ENCODE measurements at regions not wholly inside any gene's neighbourhood (a gene's known extent, or its start where the extent isn't known, plus 50 kb on each side); places are given as distances from the start of the nearest gene placed in this dataset.
"Not testable (repeated sequence)": the region's sequence is repeated elsewhere in the genome, so short reads cannot be mapped to it uniquely, and the experiment has no call there.

DNA sequence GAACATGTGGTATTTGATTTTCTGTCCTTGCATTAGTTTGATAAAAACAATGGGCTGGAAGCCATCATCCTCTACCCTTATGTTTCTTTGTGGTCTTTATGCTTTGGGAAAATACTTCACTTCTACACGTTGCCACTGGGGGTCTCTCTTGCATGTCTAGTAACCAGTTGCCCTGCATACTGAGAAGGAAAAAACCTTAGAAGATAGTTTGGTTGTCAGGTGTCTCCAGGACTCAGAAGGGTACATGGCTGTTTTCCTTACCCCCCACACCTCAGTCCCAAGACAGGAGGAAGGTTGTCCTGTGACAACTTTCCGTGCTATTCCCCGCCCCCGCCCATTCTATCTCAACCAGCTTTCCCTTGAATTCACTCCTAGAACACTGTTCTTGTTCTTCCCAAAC lies 62.1 kb upstream of the LANCL3 start:
- no peak for DNase-seq

DNA sequence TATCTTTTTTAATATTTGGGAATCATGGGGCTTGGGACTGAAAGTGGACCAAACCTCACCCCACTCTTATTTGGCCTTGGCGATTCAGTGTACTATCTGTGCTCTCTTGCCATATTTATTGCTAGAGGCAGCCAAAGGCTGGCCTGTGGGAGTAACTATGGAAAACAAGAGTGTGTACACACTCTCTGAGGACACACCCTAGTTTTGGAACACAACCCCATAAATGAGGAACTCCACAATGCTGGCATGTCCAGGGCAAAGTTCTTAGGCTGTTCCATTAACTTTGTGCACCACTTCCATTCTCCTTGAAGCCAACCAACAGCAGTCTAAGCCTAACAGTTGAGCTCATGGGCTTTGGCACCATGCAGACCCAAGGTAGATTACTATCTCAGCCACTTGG lies 54.9 kb upstream of the LANCL3 start:
- DNase-seq = not testable (repeated sequence)

DNA sequence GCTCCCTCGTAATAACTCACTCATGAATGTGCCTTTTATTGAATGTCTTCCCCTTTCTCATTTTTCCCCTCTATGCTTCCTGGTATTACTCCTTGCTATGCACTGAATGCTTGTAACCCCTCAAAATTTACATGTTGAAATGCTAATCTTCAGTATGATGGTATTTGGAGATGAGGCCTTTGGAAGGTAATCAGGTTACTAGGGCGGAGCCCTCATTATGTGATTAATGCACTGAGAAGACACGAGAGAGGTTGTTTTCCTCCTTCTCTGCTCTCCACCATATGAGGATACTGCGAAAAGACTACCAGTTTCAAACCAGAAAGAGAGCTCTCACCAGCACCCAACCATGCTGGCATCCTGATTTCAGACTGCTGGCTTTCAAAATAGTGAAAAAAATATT lies 52.2 kb upstream of the LANCL3 start:
- not testable (repeated sequence) for DNase-seq

DNA sequence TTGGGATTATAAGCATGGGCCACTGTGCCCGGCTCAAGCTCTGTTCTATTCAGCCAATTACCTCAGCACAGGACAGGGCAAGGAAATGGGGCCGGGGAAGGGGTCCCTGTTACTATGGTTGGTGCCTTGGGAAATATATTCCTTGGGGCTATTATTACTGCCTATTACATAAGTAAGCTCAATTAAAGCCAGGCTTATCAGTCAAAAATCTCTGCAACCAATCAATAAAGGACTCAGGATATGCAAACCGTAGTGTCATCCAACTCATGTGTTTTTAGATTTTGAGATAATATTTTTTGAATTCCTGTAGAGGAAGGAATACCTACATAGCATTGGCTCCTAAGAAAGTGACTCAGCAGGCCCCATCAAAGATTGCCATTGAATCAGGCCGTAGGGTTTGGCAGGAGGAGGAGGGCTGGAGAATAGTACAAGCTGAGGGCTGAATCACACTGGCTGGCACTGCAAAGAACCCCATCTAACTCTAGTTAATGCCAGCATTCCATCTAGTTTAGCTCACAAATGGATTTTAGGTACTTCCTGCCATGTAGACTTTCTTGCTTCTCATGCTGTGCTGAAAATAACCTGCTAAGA lies 50.5 kb upstream of the LANCL3 start:
- DNase-seq = peak; percentile 8

All from fibroblast of upper back skin (primary cell).